SK-N-SH treated with all-trans-retinoic acid at 6 μM for 48 hours (cell line): ENCODE measurements at regions not wholly inside any gene's neighbourhood (a gene's known extent, or its start where the extent isn't known, plus 50 kb on each side); places are given as distances from the start of the nearest gene placed in this dataset.

Experiments
- ATAC-seq: fragments of 200-7000 bp; cut with Tn5 transposase; 3 replicates; pipeline ENCODE4 v1.9.1; 2020; ENCODE audit warnings: mild to moderate bottlenecking, moderate library complexity
- ARNTL ChIP-seq: fragments of 450-650 bp; formaldehyde crosslinking; IDR thresholded peaks from 2 replicates; pipeline ENCODE4 v1.5.0; 2020; ENCODE audit warnings: low read depth, mild to moderate bottlenecking, moderate library complexity, borderline replicate concordance
- BACH2 ChIP-seq: fragments of 250-450 bp; sonication (Bioruptor Pico); IDR thresholded peaks from 2 replicates; pipeline ENCODE4 v1.9.0; 2021; ENCODE audit warnings: mild to moderate bottlenecking, borderline replicate concordance
- CREB5 ChIP-seq: fragments of 250-450 bp; sonication (Bioruptor Pico); IDR thresholded peaks from 2 replicates; pipeline ENCODE4 v1.5.1; 2020; ENCODE audit warnings: low read depth, mild to moderate bottlenecking, moderate library complexity
- CSDC2 ChIP-seq: fragments of 250-450 bp; sonication (Bioruptor Pico); IDR thresholded peaks from 2 replicates; pipeline ENCODE4 v1.5.0; 2020; ENCODE audit warnings: mild to moderate bottlenecking, moderate library complexity
- ESRRG ChIP-seq: fragments of 250-450 bp; sonication (Bioruptor Pico); IDR thresholded peaks from 2 replicates; pipeline ENCODE4 v1.6.1; 2021; ENCODE audit warnings: mild to moderate bottlenecking
- ISL1 ChIP-seq: fragments of 250-450 bp; sonication (Bioruptor Pico); IDR thresholded peaks from 2 replicates; pipeline ENCODE4 v2.1.2; 2022; ENCODE audit warnings: mild to moderate bottlenecking, moderate library complexity
- OSR1 ChIP-seq: fragments of 250-450 bp; sonication (Bioruptor Pico); IDR thresholded peaks from 2 replicates; pipeline ENCODE4 v1.8.0; 2022; ENCODE audit warnings: moderate library complexity, mild to moderate bottlenecking, inconsistent platforms
- PPARA ChIP-seq: fragments of 250-450 bp; sonication (Bioruptor Pico); IDR thresholded peaks from 2 replicates; pipeline ENCODE4 v1.5.0; 2020; ENCODE audit warnings: mild to moderate bottlenecking, borderline replicate concordance
- SNAI2 ChIP-seq: fragments of 250-450 bp; sonication (Bioruptor Pico); IDR thresholded peaks from 2 replicates; pipeline ENCODE4 v1.5.0; 2020; ENCODE audit warnings: mild to moderate bottlenecking, moderate library complexity
- TCF4 ChIP-seq: fragments of 250-450 bp; sonication (Bioruptor Pico); IDR thresholded peaks from 2 replicates; pipeline ENCODE4 v1.8.0; 2021; ENCODE audit warnings: mild to moderate bottlenecking, moderate library complexity, borderline replicate concordance
- TOX ChIP-seq: fragments of 250-450 bp; sonication (Bioruptor Pico); IDR thresholded peaks from 2 replicates; pipeline ENCODE4 v1.8.0; 2021; ENCODE audit warnings: mild to moderate bottlenecking, moderate library complexity, borderline replicate concordance
- ZC3H10 ChIP-seq: fragments of 250-450 bp; sonication (Bioruptor Pico); IDR thresholded peaks from 2 replicates; pipeline ENCODE4 v1.5.1; 2021; ENCODE audit warnings: mild to moderate bottlenecking, moderate library complexity
- ZFP3 ChIP-seq: fragments of 250-450 bp; sonication (Bioruptor Pico); IDR thresholded peaks from 2 replicates; pipeline ENCODE4 v1.5.0; 2020; ENCODE audit warnings: mild to moderate bottlenecking, moderate library complexity
- ZFP30 ChIP-seq: fragments of 450-650 bp; formaldehyde crosslinking; IDR thresholded peaks from 2 replicates; pipeline ENCODE4 v1.5.0; 2022; ENCODE audit warnings: mild to moderate bottlenecking, moderate library complexity
- ZNF565 ChIP-seq: fragments of 450-650 bp; formaldehyde crosslinking; conservative IDR thresholded peaks from 2 replicates; pipeline ENCODE4 v1.5.0; 2020; ENCODE audit warnings: low read depth, mild to moderate bottlenecking, moderate library complexity
- ZNF70 ChIP-seq: fragments of 450-650 bp; formaldehyde crosslinking; IDR thresholded peaks from 2 replicates; pipeline ENCODE4 v1.5.0; 2020; ENCODE audit warnings: mild to moderate bottlenecking, moderate library complexity
- ZNF8 ChIP-seq: fragments of 450-650 bp; formaldehyde crosslinking; IDR thresholded peaks from 2 replicates; pipeline ENCODE4 v1.5.0; 2020; ENCODE audit warnings: mild to moderate bottlenecking, moderate library complexity
- TF ChIP-seq, protein P1 (sequence below): fragments of 250-450 bp; sonication (Bioruptor Pico); IDR thresholded peaks from 2 replicates; pipeline ENCODE4 v1.8.0; 2021; ENCODE audit warnings: low read depth, mild to moderate bottlenecking, moderate library complexity, borderline replicate concordance
- TF ChIP-seq, protein P2 (sequence below): fragments of 250-450 bp; sonication (Bioruptor Pico); IDR thresholded peaks from 2 replicates; pipeline ENCODE4 v1.5.1; 2021; ENCODE audit warnings: mild to moderate bottlenecking, moderate library complexity
- TF ChIP-seq, protein P3 (sequence below): fragments of 250-450 bp; sonication (Bioruptor Pico); IDR thresholded peaks from 2 replicates; pipeline ENCODE4 v1.8.0; 2020; ENCODE audit warnings: mild to moderate bottlenecking, moderate library complexity, borderline replicate concordance
- TF ChIP-seq, protein P4 (sequence below): fragments of 250-450 bp; sonication (Bioruptor Pico); IDR thresholded peaks from 2 replicates; pipeline ENCODE4 v1.5.0; 2020; ENCODE audit warnings: mild to moderate bottlenecking, moderate library complexity

GRCh38 chr4:81287101-81287500 is 72.1 kb upstream of the PRKG2 start (continued):
- TF ChIP-seq TCF4 (no peak), ISL1 (no peak), ZNF70 (CRISPR knock-in tag) (no peak)
- TF ChIP-seq, all 23 proteins: peak for 0

- TF ChIP-seq, protein P1, sequence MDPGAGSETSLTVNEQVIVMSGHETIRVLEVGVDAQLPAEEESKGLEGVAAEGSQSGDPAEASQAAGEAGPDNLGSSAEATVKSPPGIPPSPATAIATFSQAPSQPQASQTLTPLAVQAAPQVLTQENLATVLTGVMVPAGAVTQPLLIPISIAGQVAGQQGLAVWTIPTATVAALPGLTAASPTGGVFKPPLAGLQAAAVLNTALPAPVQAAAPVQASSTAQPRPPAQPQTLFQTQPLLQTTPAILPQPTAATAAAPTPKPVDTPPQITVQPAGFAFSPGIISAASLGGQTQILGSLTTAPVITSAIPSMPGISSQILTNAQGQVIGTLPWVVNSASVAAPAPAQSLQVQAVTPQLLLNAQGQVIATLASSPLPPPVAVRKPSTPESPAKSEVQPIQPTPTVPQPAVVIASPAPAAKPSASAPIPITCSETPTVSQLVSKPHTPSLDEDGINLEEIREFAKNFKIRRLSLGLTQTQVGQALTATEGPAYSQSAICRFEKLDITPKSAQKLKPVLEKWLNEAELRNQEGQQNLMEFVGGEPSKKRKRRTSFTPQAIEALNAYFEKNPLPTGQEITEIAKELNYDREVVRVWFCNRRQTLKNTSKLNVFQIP (CRISPR knock-in tag): no peak
- TF ChIP-seq BACH2 (CRISPR knock-in tag): no peak
- no peak for TF ChIP-seq ARNTL (CRISPR knock-in tag)
- TF ChIP-seq, protein P2, sequence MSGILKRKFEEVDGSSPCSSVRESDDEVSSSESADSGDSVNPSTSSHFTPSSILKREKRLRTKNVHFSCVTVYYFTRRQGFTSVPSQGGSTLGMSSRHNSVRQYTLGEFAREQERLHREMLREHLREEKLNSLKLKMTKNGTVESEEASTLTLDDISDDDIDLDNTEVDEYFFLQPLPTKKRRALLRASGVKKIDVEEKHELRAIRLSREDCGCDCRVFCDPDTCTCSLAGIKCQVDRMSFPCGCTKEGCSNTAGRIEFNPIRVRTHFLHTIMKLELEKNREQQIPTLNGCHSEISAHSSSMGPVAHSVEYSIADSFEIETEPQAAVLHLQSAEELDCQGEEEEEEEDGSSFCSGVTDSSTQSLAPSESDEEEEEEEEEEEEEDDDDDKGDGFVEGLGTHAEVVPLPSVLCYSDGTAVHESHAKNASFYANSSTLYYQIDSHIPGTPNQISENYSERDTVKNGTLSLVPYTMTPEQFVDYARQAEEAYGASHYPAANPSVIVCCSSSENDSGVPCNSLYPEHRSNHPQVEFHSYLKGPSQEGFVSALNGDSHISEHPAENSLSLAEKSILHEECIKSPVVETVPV (CRISPR knock-in tag): no peak
- no peak for TF ChIP-seq ZNF8 (CRISPR knock-in tag)
- TF ChIP-seq TCF4: no peak
- no peak for TF ChIP-seq OSR1 (CRISPR knock-in tag)
- no peak for TF ChIP-seq ZNF565 (CRISPR knock-in tag)
- TF ChIP-seq, all 23 proteins: peak for 0
- no peak for ATAC-seq
These were observed 67.1 kb upstream of the PRKG2 start for GRCh38 chr4:81282131-81282530.

DNA sequence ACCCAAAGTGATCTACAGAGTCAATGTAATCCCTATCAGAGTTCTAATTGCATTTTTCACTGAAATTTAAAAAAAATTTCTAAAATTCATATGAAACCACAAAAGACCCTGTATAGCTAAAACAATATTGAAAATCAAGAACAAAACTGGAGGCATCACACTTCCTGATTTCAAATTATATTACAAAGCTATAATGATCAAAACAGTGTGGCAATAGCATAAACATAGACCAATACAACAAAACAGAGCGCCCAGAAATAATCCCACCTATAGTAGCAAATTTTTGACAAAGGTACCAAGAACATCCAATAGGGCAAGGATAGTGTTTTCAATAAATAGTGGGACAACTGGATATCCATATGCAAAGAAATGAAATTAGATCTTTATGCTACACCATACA is 59.4 kb upstream of the PRKG2 start:
- TF ChIP-seq PPARA (CRISPR knock-in tag): no peak
- TF ChIP-seq TOX (CRISPR knock-in tag): no peak
- no peak for TF ChIP-seq CSDC2 (CRISPR knock-in tag)
- no peak for TF ChIP-seq OSR1 (CRISPR knock-in tag)
- no peak for TF ChIP-seq ZNF565 (CRISPR knock-in tag)
- no peak for TF ChIP-seq TCF4
- no peak for TF ChIP-seq ISL1
- no peak for TF ChIP-seq ZC3H10 (CRISPR knock-in tag)
- TF ChIP-seq ARNTL (CRISPR knock-in tag): no peak
- no peak for TF ChIP-seq ESRRG (CRISPR knock-in tag)
- TF ChIP-seq SNAI2 (CRISPR knock-in tag): no peak
- no peak for TF ChIP-seq ZFP30
- TF ChIP-seq, protein P3, sequence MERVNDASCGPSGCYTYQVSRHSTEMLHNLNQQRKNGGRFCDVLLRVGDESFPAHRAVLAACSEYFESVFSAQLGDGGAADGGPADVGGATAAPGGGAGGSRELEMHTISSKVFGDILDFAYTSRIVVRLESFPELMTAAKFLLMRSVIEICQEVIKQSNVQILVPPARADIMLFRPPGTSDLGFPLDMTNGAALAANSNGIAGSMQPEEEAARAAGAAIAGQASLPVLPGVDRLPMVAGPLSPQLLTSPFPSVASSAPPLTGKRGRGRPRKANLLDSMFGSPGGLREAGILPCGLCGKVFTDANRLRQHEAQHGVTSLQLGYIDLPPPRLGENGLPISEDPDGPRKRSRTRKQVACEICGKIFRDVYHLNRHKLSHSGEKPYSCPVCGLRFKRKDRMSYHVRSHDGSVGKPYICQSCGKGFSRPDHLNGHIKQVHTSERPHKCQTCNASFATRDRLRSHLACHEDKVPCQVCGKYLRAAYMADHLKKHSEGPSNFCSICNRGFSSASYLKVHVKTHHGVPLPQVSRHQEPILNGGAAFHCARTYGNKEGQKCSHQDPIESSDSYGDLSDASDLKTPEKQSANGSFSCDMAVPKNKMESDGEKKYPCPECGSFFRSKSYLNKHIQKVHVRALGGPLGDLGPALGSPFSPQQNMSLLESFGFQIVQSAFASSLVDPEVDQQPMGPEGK: no peak
- no peak for TF ChIP-seq ZNF8 (CRISPR knock-in tag)
- TF ChIP-seq ZFP3 (CRISPR knock-in tag): no peak
- TF ChIP-seq, protein P4, sequence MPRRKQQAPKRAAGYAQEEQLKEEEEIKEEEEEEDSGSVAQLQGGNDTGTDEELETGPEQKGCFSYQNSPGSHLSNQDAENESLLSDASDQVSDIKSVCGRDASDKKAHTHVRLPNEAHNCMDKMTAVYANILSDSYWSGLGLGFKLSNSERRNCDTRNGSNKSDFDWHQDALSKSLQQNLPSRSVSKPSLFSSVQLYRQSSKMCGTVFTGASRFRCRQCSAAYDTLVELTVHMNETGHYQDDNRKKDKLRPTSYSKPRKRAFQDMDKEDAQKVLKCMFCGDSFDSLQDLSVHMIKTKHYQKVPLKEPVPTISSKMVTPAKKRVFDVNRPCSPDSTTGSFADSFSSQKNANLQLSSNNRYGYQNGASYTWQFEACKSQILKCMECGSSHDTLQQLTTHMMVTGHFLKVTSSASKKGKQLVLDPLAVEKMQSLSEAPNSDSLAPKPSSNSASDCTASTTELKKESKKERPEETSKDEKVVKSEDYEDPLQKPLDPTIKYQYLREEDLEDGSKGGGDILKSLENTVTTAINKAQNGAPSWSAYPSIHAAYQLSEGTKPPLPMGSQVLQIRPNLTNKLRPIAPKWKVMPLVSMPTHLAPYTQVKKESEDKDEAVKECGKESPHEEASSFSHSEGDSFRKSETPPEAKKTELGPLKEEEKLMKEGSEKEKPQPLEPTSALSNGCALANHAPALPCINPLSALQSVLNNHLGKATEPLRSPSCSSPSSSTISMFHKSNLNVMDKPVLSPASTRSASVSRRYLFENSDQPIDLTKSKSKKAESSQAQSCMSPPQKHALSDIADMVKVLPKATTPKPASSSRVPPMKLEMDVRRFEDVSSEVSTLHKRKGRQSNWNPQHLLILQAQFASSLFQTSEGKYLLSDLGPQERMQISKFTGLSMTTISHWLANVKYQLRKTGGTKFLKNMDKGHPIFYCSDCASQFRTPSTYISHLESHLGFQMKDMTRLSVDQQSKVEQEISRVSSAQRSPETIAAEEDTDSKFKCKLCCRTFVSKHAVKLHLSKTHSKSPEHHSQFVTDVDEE: no peak
- no peak for TF ChIP-seq CREB5 (CRISPR knock-in tag)
- TF ChIP-seq, all 23 proteins: peak for 0
- ATAC-seq: no peak

DNA sequence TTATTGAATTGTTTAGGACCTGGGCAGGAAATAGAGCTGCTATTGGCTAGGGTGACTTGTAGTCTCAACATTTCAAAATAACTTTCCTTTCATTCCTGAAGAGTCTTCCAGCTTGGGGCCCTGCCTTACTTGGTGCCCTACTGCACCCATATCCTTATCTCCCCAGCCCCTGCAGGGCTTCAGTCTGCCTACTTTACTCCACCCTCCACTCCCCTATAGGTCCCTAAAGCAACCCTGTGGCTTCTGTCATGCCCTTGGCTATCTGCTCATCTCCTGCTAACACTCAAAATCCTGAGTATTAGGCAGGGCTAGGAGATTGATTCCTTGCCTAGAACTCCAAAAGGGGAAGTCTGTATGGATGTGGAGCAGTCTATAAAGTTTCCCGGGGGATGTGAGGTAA is 57.6 kb upstream of the PRKG2 start:
- no peak for ATAC-seq
- TF ChIP-seq CSDC2 (CRISPR knock-in tag) (no peak), ESRRG (CRISPR knock-in tag) (no peak), CREB5 (CRISPR knock-in tag) (no peak)
